Suprapubic skin (tissue), 4 donors: ENCODE measurements at regions not wholly inside any gene's neighbourhood (a gene's known extent, or its start where the extent isn't known, plus 50 kb on each side); places are given as distances from the start of the nearest gene placed in this dataset.

ENCODE experiments used
- DNase-seq, 2 donors: peaks; one replicate each; pipeline ENCODE4 v3.0.0-alpha.2; 2019; ENCODE audit warnings: low spot score in 2 of 2
- H3K27ac ChIP-seq: fragments of 200-600 bp; sonication (generic); one replicate; pipeline ENCODE4 v1.5.1; 2019
- H3K27me3 ChIP-seq: fragments of 200-600 bp; sonication (generic); one replicate; pipeline ENCODE4 v1.5.1; 2019
- H3K36me3 ChIP-seq: fragments of 200-600 bp; sonication (generic); one replicate; pipeline ENCODE4 v1.5.1; 2019
- H3K4me1 ChIP-seq: fragments of 200-600 bp; sonication (generic); one replicate; pipeline ENCODE4 v1.5.1; 2019
- H3K4me3 ChIP-seq: fragments of 200-600 bp; sonication (generic); one replicate; pipeline ENCODE4 v1.5.1; 2019; ENCODE audit warnings: mild to moderate bottlenecking
- H3K9me3 ChIP-seq: fragments of 200-600 bp; sonication (generic); one replicate; pipeline ENCODE4 v1.5.1; 2019
- EP300 ChIP-seq: sonication (generic); formaldehyde crosslinking; IDR thresholded peaks from one replicate; pipeline ENCODE4 v1.6.1; 2017; ENCODE audit warnings: antibody characterized with exemption
- POLR2A ChIP-seq, 2 donors: fragments of 450-650 bp; IDR thresholded peaks; one replicate each; pipeline ENCODE4 v1.6.1; 2017; ENCODE audit warnings: antibody characterized with exemption in 2 of 2, mild to moderate bottlenecking in 2 of 2, moderate library complexity in 2 of 2
- POLR2AphosphoS5 ChIP-seq, 3 donors: sonication (generic); formaldehyde crosslinking; IDR thresholded peaks; one replicate each; pipeline ENCODE4 v1.6.1; 2017; ENCODE audit warnings: antibody characterized with exemption in 3 of 3
- WGBS: methylation state at CpG from one replicate; pipeline ENCODE4 v1.1.5; 2018; 5-methylcytosine and 5-hydroxymethylcytosine counted together
- TF ChIP-seq, protein P1 (sequence below), 2 donors: fragments of 200-600 bp in 1 of 2; fragments of 450-650 bp in 1 of 2; sonication (generic) in 1 of 2; IDR thresholded peaks; one replicate each; pipeline ENCODE4 v1.5.1; 2016 to 2019; ENCODE audit warnings: antibody characterized with exemption in 2 of 2, mild to moderate bottlenecking in 1 of 2, moderate library complexity in 1 of 2

- no peak overlapping the region for H3K4me3 ChIP-seq
- H3K9me3 ChIP-seq = no peaks in the 10 kb centered on the region
- no peak overlapping the region for H3K27ac ChIP-seq
- TF ChIP-seq, protein P1, sequence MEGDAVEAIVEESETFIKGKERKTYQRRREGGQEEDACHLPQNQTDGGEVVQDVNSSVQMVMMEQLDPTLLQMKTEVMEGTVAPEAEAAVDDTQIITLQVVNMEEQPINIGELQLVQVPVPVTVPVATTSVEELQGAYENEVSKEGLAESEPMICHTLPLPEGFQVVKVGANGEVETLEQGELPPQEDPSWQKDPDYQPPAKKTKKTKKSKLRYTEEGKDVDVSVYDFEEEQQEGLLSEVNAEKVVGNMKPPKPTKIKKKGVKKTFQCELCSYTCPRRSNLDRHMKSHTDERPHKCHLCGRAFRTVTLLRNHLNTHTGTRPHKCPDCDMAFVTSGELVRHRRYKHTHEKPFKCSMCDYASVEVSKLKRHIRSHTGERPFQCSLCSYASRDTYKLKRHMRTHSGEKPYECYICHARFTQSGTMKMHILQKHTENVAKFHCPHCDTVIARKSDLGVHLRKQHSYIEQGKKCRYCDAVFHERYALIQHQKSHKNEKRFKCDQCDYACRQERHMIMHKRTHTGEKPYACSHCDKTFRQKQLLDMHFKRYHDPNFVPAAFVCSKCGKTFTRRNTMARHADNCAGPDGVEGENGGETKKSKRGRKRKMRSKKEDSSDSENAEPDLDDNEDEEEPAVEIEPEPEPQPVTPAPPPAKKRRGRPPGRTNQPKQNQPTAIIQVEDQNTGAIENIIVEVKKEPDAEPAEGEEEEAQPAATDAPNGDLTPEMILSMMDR (IDR thresholded peaks at IDR 0.05) = no peak
- no peak for TF ChIP-seq POLR2A (IDR thresholded peaks at IDR 0.05)
- no peak for TF ChIP-seq EP300
- no peak for TF ChIP-seq POLR2AphosphoS5 (IDR thresholded peaks at IDR 0.05)
- 86% methylated on average over 2 of the region's 2 CpGs for WGBS
- no peaks in the 10 kb centered on the region for H3K36me3 ChIP-seq
- H3K27me3 ChIP-seq = peaks cover 4% of the 10 kb centered on the region
- no peaks in the 10 kb centered on the region for H3K4me1 ChIP-seq
- DNase-seq = no peak
These were observed 514.5 kb upstream of the RGMA start for GRCh38 chr15:93603550-93603949.

- Histone ChIP-seq H3K27me3 (no peaks in the 10 kb centered on the region), H3K4me1 (peaks cover 10% of the 10 kb centered on the region)
- TF ChIP-seq POLR2A (IDR thresholded peaks at IDR 0.05) (no peak), POLR2AphosphoS5 (IDR thresholded peaks at IDR 0.05) (no peak), EP300 (no peak)
- TF ChIP-seq, protein P1 (IDR thresholded peaks at IDR 0.05) = no peak
These were observed 498.1 kb upstream of the RGMA start for GRCh38 chr15:93587059-93587521.

GRCh38 chr15:93585012-93585411, 496.0 kb upstream of the RGMA start:
- Histone ChIP-seq H3K27me3 (no peaks in the 10 kb centered on the region), H3K36me3 (no peaks in the 10 kb centered on the region), H3K27ac (no peak overlapping the region), H3K4me3 (no peak overlapping the region), H3K4me1 (peaks cover 10% of the 10 kb centered on the region), H3K9me3 (no peaks in the 10 kb centered on the region)
- TF ChIP-seq POLR2A (IDR thresholded peaks at IDR 0.05) = no peak
- TF ChIP-seq, protein P1 (IDR thresholded peaks at IDR 0.05) = no peak
- no peak for TF ChIP-seq POLR2AphosphoS5 (IDR thresholded peaks at IDR 0.05)
- DNase-seq = no peak
- WGBS = 72% methylated on average over 2 of the region's 2 CpGs

More at GRCh38 chr15:93587059-93587521, 498.1 kb upstream of the RGMA start:
- no peak for DNase-seq
- Histone ChIP-seq H3K27ac (no peak overlapping the region), H3K36me3 (no peaks in the 10 kb centered on the region), H3K9me3 (no peaks in the 10 kb centered on the region), H3K4me3 (no peak overlapping the region)

GRCh38 chr15:93583968-93584367, 495.0 kb upstream of the RGMA start:
- TF ChIP-seq, protein P1 (IDR thresholded peaks at IDR 0.05) = no peak
- TF ChIP-seq POLR2AphosphoS5 (IDR thresholded peaks at IDR 0.05) = no peak
- H3K4me3 ChIP-seq = no peak overlapping the region
- peaks cover 10% of the 10 kb centered on the region for H3K4me1 ChIP-seq
- no peaks in the 10 kb centered on the region for H3K36me3 ChIP-seq
- peaks cover under 1% of the 10 kb centered on the region for H3K9me3 ChIP-seq
- no peak overlapping the region for H3K27ac ChIP-seq
- WGBS = 49% methylated on average over 4 of the region's 4 CpGs
- DNase-seq = no peak
- no peaks in the 10 kb centered on the region for H3K27me3 ChIP-seq

DNA sequence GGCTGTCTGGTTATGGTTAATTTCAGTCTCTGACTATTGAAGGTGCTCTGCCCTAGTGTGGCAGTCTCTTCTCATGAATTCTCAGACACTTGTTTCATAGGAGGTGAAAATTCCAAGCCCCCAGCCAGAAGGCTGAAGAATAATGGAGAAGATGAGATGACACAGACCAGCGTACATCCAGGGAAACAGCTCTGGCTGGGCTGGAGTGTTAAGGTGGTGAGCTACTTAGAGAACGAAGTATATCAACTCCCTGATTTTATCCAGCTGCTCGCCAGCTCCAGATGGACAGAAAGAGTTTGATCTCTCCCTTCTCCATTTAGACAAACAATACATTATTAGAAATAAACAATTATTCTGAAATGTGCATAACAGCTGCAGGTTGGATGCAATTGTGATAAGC, 494.5 kb upstream of the RGMA start:
- Histone ChIP-seq H3K27ac (no peak overlapping the region), H3K27me3 (no peaks in the 10 kb centered on the region), H3K4me1 (peaks cover 10% of the 10 kb centered on the region), H3K36me3 (no peaks in the 10 kb centered on the region), H3K9me3 (peaks cover 3% of the 10 kb centered on the region), H3K4me3 (no peak overlapping the region)
- no peak for TF ChIP-seq EP300
- no peak for DNase-seq
- WGBS = 42% methylated on average over 3 of the region's 3 CpGs

DNA sequence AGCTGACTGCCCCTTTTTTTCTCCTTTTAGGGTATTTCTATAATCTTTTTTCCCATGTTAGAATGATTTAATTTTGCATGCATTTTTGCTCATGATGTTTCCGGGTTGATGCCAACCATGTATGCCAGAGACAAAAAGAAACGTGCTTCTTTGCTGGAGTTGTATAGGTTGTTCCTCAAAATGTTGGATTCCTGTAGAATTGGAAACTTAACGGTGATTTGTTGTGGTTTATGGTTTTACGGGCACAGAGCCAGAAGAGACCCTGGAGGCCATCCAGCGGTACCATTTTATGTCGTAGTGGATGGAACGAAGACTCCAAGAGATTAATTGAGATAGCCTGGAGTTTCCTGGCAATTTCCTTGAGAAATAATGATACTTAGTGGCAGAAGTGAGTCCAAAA, 481.5 kb upstream of the RGMA start:
- peaks cover 8% of the 10 kb centered on the region for H3K4me1 ChIP-seq
- DNase-seq = no peak
- H3K27me3 ChIP-seq = no peaks in the 10 kb centered on the region
- H3K36me3 ChIP-seq = no peaks in the 10 kb centered on the region
- TF ChIP-seq POLR2AphosphoS5 (IDR thresholded peaks at IDR 0.05) (no peak), EP300 (no peak), POLR2A (IDR thresholded peaks at IDR 0.05) (no peak)
- TF ChIP-seq, protein P1 (IDR thresholded peaks at IDR 0.05) = no peak
- H3K27ac ChIP-seq = no peak overlapping the region
- H3K4me3 ChIP-seq = no peak overlapping the region
- WGBS = 68% methylated on average over 7 of the region's 7 CpGs
- no peaks in the 10 kb centered on the region for H3K9me3 ChIP-seq
